ENCODE measurements at regions not wholly inside any gene's neighbourhood (a gene's known extent, or its start where the extent isn't known, plus 50 kb on each side); places are given as distances from the start of the nearest gene placed in this dataset. TPM values are rescaled to one million over a fixed set of nuclear protein-coding genes. Genes with fewer than 3 reads are reported as not detected.

GRCh38 chr11:19301361-19301760 lies 60.6 kb upstream of the E2F8 start:
- Histone ChIP-seq H3K4me1 (ENCODE audit: insufficient read depth, low read length, poor library complexity, severe bottlenecking) (no peaks in the 10 kb centered on the region), H3K27me3 (replicated peaks; ENCODE audit: insufficient read depth, low read depth, low read length, poor library complexity) (peaks cover 12% of the 10 kb centered on the region), H3K9me3 (ENCODE audit: low read depth, low read length, poor library complexity, severe bottlenecking) (no peaks in the 10 kb centered on the region), H3K27ac (ENCODE audit: low read depth, low read length, poor library complexity, severe bottlenecking) (no peak overlapping the region), H3K36me3 (ENCODE audit: insufficient read depth, low read length, poor library complexity, severe bottlenecking) (no peaks in the 10 kb centered on the region), H3K4me3 (ENCODE audit: low read depth, low read length, poor library complexity, severe bottlenecking) (no peak overlapping the region)
- ChIA-PET POLR2A (ENCODE audit: low non-redundant PET) (no interaction called here), CTCF (no interaction called here)
- no TSS peak for BruUV-seq (replicated peaks)
- TF ChIP-seq EZH2 (IDR thresholded peaks at IDR 0.05; ENCODE audit: borderline replicate concordance, low read depth, low read length, poor library complexity, severe bottlenecking) (no peak), CTCF (conservative IDR thresholded peaks at IDR 0.05; ENCODE audit: low read depth, low read length) (no peak)
- no peak for DNase-seq (ENCODE audit: low spot score)
- intact Hi-C loops (cut with micrococcal nuclease; ENCODE audit: unreplicated experiment): no loop called here

GRCh38 chr11:19294444-19294843 lies 53.7 kb upstream of the E2F8 start:
- Histone ChIP-seq H3K27me3 (replicated peaks; ENCODE audit: insufficient read depth, low read depth, low read length, poor library complexity) (peaks cover 3% of the 10 kb centered on the region), H3K27ac (ENCODE audit: low read depth, low read length, poor library complexity, severe bottlenecking) (no peak overlapping the region), H3K4me3 (ENCODE audit: low read depth, low read length, poor library complexity, severe bottlenecking) (no peak overlapping the region), H3K36me3 (ENCODE audit: insufficient read depth, low read length, poor library complexity, severe bottlenecking) (no peaks in the 10 kb centered on the region), H3K4me1 (ENCODE audit: insufficient read depth, low read length, poor library complexity, severe bottlenecking) (no peaks in the 10 kb centered on the region), H3K9me3 (ENCODE audit: low read depth, low read length, poor library complexity, severe bottlenecking) (no peaks in the 10 kb centered on the region)
- TF ChIP-seq CTCF (conservative IDR thresholded peaks at IDR 0.05; ENCODE audit: low read depth, low read length) (no peak), EZH2 (IDR thresholded peaks at IDR 0.05; ENCODE audit: borderline replicate concordance, low read depth, low read length, poor library complexity, severe bottlenecking) (no peak)
- ChIA-PET CTCF (no interaction called here), POLR2A (ENCODE audit: low non-redundant PET) (no interaction called here)
- intact Hi-C loops (cut with micrococcal nuclease; ENCODE audit: unreplicated experiment): no loop called here
- BruUV-seq (replicated peaks): no TSS peak
- DNase-seq (ENCODE audit: low spot score): no peak

GRCh38 chr11:19291064-19291463 lies 50.3 kb upstream of the E2F8 start:
- no peak for TF ChIP-seq CTCF (conservative IDR thresholded peaks at IDR 0.05; ENCODE audit: low read depth, low read length)
- ChIA-PET POLR2A (ENCODE audit: low non-redundant PET) (no interaction called here), CTCF (no interaction called here)
- no peaks in the 10 kb centered on the region for H3K36me3 ChIP-seq (ENCODE audit: insufficient read depth, low read length, poor library complexity, severe bottlenecking)
- no TSS peak for BruUV-seq (replicated peaks)
- no peak overlapping the region for H3K27ac ChIP-seq (ENCODE audit: low read depth, low read length, poor library complexity, severe bottlenecking)
- no peaks in the 10 kb centered on the region for H3K9me3 ChIP-seq (ENCODE audit: low read depth, low read length, poor library complexity, severe bottlenecking)
- no peak for DNase-seq (ENCODE audit: low spot score)
- H3K27me3 ChIP-seq (replicated peaks; ENCODE audit: insufficient read depth, low read depth, low read length, poor library complexity): no peaks in the 10 kb centered on the region
- H3K4me3 ChIP-seq (ENCODE audit: low read depth, low read length, poor library complexity, severe bottlenecking): no peak overlapping the region
- H3K4me1 ChIP-seq (ENCODE audit: insufficient read depth, low read length, poor library complexity, severe bottlenecking): no peaks in the 10 kb centered on the region
- intact Hi-C loops (cut with micrococcal nuclease; ENCODE audit: unreplicated experiment): no loop called here

Small RNA genes in the stretch of these regions (microRNA-seq; reads per million reads assigned to microRNA genes)
- gene MIR4486: not detected

Data from A673 (cell line).